Gastrocnemius medialis (tissue), 4 donors: ENCODE measurements at regions not wholly inside any gene's neighbourhood (a gene's known extent, or its start where the extent isn't known, plus 50 kb on each side); places are given as distances from the start of the nearest gene placed in this dataset.

Experiments
- ATAC-seq, 2 donors: fragments of 150-250 bp; one replicate each; pipeline ENCODE4 v1.9.1; 2016
- DNase-seq, 2 donors: peaks; one replicate each; pipeline ENCODE4 v3.0.0-alpha.2; 2019
- H3K27ac ChIP-seq, 4 donors: fragments of 200-600 bp; sonication (generic); 1 replicate in 1 of 4; 2 replicates in 3 of 4; pipeline ENCODE4 v1.5.1; 2016 to 2018; ENCODE audit warnings: mild to moderate bottlenecking in 2 of 4, moderate library complexity in 1 of 4
- H3K27me3 ChIP-seq, 3 donors: fragments of 200-600 bp; sonication (generic) in 2 of 3; 1 replicate in 1 of 3; 2 replicates in 2 of 3; pipeline versions ENCODE4 v1.5.1 to v1.6.0; 2016 to 2019; ENCODE audit warnings: mild to moderate bottlenecking in 1 of 3, moderate library complexity in 1 of 3
- H3K36me3 ChIP-seq, 2 donors: fragments of 200-600 bp; sonication (generic) in 1 of 2; one replicate each; pipeline ENCODE4 v1.5.1; 2017 to 2018
- H3K4me1 ChIP-seq, 2 donors: fragments of 200-600 bp; sonication (generic) in 1 of 2; one replicate each; pipeline ENCODE4 v1.5.1; 2016 to 2017; ENCODE audit warnings: mild to moderate bottlenecking in 2 of 2
- H3K4me3 ChIP-seq, 4 donors: fragments of 200-600 bp; sonication (generic) in 3 of 4; 1 replicate in 1 of 4; 2 replicates in 3 of 4; pipeline ENCODE4 v1.5.1; 2016 to 2019; ENCODE audit warnings: mild to moderate bottlenecking in 2 of 4
- H3K9me3 ChIP-seq, 3 donors: fragments of 200-600 bp; sonication (generic) in 2 of 3; 1 replicate in 1 of 3; 2 replicates in 2 of 3; pipeline ENCODE4 v1.5.1; 2016 to 2019
- CTCF ChIP-seq, 5 experiments: fragments of 450-650 bp in 3 of 5; fragments of 200-600 bp in 2 of 5; sonication (generic) in 2 of 5; IDR thresholded peaks in 4 of 5; conservative IDR thresholded peaks in 1 of 5; 1 replicate in 4 of 5; 2 replicates in 1 of 5; pipeline ENCODE4 v1.5.1; 2016 to 2019; ENCODE audit warnings: antibody characterized with exemption in 5 of 5, mild to moderate bottlenecking in 3 of 5, moderate library complexity in 3 of 5
- POLR2A ChIP-seq, 2 donors: fragments of 450-650 bp; IDR thresholded peaks; one replicate each; pipeline ENCODE4 v1.6.1; 2017; ENCODE audit warnings: antibody characterized with exemption in 2 of 2, mild to moderate bottlenecking in 2 of 2, moderate library complexity in 2 of 2
- in situ Hi-C, 4 donors: fragments of 200-750 bp; cut with MboI; loops; one replicate each; pipeline versions ENCODE4 v1.15.0 to v1.8.0; 2017; ENCODE audit warnings: low sequenced_read_pairs in 4 of 4
- intact Hi-C: fragments of 100-400 bp; cut with DNase I; formaldehyde crosslinking; loops from one replicate; pipeline ENCODE4 v1.15.1; 2023; ENCODE audit warnings: low total_unique reads

- Histone ChIP-seq H3K4me3 (no peak overlapping the region), H3K36me3 (no peaks in the 10 kb centered on the region), H3K9me3 (no peaks in the 10 kb centered on the region), H3K4me1 (no peaks in the 10 kb centered on the region), H3K27ac (no peak overlapping the region), H3K27me3 (no peaks in the 10 kb centered on the region)
- intact Hi-C loops (loop anchor here (10.0 kb wide), 1 partner anchor 1089 kb away; no protein-coding TSS in a partner anchor), in situ Hi-C loops (loop anchor here (5.0 kb wide), 2 partner anchors 351 to 366 kb away; no protein-coding TSS in a partner anchor)
- TF ChIP-seq POLR2A (IDR thresholded peaks at IDR 0.05) (no peak), CTCF (IDR thresholded peaks at IDR 0.05 in 4 of 5, conservative IDR thresholded peaks at IDR 0.05 in 1 of 5) (no peak)
- no peak for ATAC-seq
- no peak for DNase-seq
These were observed 239.1 kb upstream of the GADL1 start for GRCh38 chr3:31133541-31133940.

- Histone ChIP-seq H3K36me3 (no peaks in the 10 kb centered on the region), H3K27me3 (no peaks in the 10 kb centered on the region), H3K4me1 (no peaks in the 10 kb centered on the region), H3K9me3 (no peaks in the 10 kb centered on the region), H3K4me3 (no peak overlapping the region), H3K27ac (no peak overlapping the region)
- intact Hi-C loops (loop anchor here (10.0 kb wide), 1 partner anchor 1091 kb away; no protein-coding TSS in a partner anchor), in situ Hi-C loops (no loop called here)
- no peak for ATAC-seq
- DNase-seq: no peak
- TF ChIP-seq POLR2A (IDR thresholded peaks at IDR 0.05) (no peak), CTCF (IDR thresholded peaks at IDR 0.05 in 4 of 5, conservative IDR thresholded peaks at IDR 0.05 in 1 of 5) (no peak)
These were observed 241.1 kb upstream of the GADL1 start for GRCh38 chr3:31135546-31135945.

- intact Hi-C loops (loop anchor here (10.0 kb wide), 1 partner anchor 1093 kb away; no protein-coding TSS in a partner anchor), in situ Hi-C loops (no loop called here)
- H3K9me3 ChIP-seq: no peaks in the 10 kb centered on the region
- no peak for TF ChIP-seq POLR2A (IDR thresholded peaks at IDR 0.05)
- no peak for TF ChIP-seq CTCF (IDR thresholded peaks at IDR 0.05 in 4 of 5, conservative IDR thresholded peaks at IDR 0.05 in 1 of 5)
- H3K4me1 ChIP-seq: no peaks in the 10 kb centered on the region
- no peak for DNase-seq
- no peaks in the 10 kb centered on the region for H3K36me3 ChIP-seq
- no peak overlapping the region for H3K4me3 ChIP-seq
- no peak overlapping the region for H3K27ac ChIP-seq
- no peaks in the 10 kb centered on the region for H3K27me3 ChIP-seq
- ATAC-seq: no peak
These were observed 243.4 kb upstream of the GADL1 start for GRCh38 chr3:31137718-31138465.

GRCh38 chr3:31140470-31140869 is 246.0 kb upstream of the GADL1 start:
- DNase-seq: no peak
- intact Hi-C loops (no loop called here), in situ Hi-C loops (no loop called here)
- no peaks in the 10 kb centered on the region for H3K27me3 ChIP-seq
- TF ChIP-seq CTCF (IDR thresholded peaks at IDR 0.05 in 4 of 5, conservative IDR thresholded peaks at IDR 0.05 in 1 of 5): no peak
- no peak for TF ChIP-seq POLR2A (IDR thresholded peaks at IDR 0.05)
- H3K9me3 ChIP-seq: no peaks in the 10 kb centered on the region
- H3K27ac ChIP-seq: no peak overlapping the region
- H3K4me1 ChIP-seq: no peaks in the 10 kb centered on the region
- no peaks in the 10 kb centered on the region for H3K36me3 ChIP-seq
- H3K4me3 ChIP-seq: no peak overlapping the region
- ATAC-seq: no peak
